ENCODE measurements at regions not wholly inside any gene's neighbourhood (a gene's known extent, or its start where the extent isn't known, plus 50 kb on each side); places are given as distances from the start of the nearest gene placed in this dataset.
A peak's percentile ranks its signal among the peaks of the same experiment; 100 is the strongest.

GRCh38 chr2:122643725-122644329 lies 888.4 kb downstream of the TSN start:
- DNase-seq (ENCODE audit: low read depth in 4 of 6, low spot score in 6 of 6), result peak in 2 of 6 donors; percentile 52 to 94
- no peak overlapping the region for H3K27ac ChIP-seq (ENCODE audit: low read depth, low read length)
- no peaks in the 10 kb centered on the region for H3K36me3 ChIP-seq (ENCODE audit: control insufficient read depth, insufficient read depth, low read length)
- H3K27me3 ChIP-seq (ENCODE audit: control insufficient read depth, insufficient read depth, low read length), result no peaks in the 10 kb centered on the region
- H3K4me3 ChIP-seq (ENCODE audit: low read depth, low read length), result no peak overlapping the region
- no peaks in the 10 kb centered on the region for H3K4me1 ChIP-seq (ENCODE audit: control insufficient read depth, insufficient read depth, low read length)
- H3K9me3 ChIP-seq (ENCODE audit: control insufficient read depth, insufficient read depth, low read length), result no peaks in the 10 kb centered on the region
- no CpG with 5 or more reads among the region's 1 CpG for WGBS (ENCODE audit: insufficient coverage)

GRCh38 chr2:122651236-122651635 lies 895.8 kb downstream of the TSN start:
- no peak for DNase-seq (ENCODE audit: low read depth in 4 of 6, low spot score in 6 of 6)
- H3K36me3 ChIP-seq (ENCODE audit: control insufficient read depth, insufficient read depth, low read length), result no peaks in the 10 kb centered on the region
- no peaks in the 10 kb centered on the region for H3K9me3 ChIP-seq (ENCODE audit: control insufficient read depth, insufficient read depth, low read length)
- no CpG with 5 or more reads among the region's 2 CpGs for WGBS (ENCODE audit: insufficient coverage)
- H3K4me1 ChIP-seq (ENCODE audit: control insufficient read depth, insufficient read depth, low read length), result no peaks in the 10 kb centered on the region
- H3K27me3 ChIP-seq (ENCODE audit: control insufficient read depth, insufficient read depth, low read length), result no peaks in the 10 kb centered on the region
- H3K4me3 ChIP-seq (ENCODE audit: low read depth, low read length), result no peak overlapping the region
- H3K27ac ChIP-seq (ENCODE audit: low read depth, low read length), result no peak overlapping the region

GRCh38 chr2:122651780-122652179 lies 896.3 kb downstream of the TSN start:
- no peak overlapping the region for H3K27ac ChIP-seq (ENCODE audit: low read depth, low read length)
- no peaks in the 10 kb centered on the region for H3K4me1 ChIP-seq (ENCODE audit: control insufficient read depth, insufficient read depth, low read length)
- no peak overlapping the region for H3K4me3 ChIP-seq (ENCODE audit: low read depth, low read length)
- no peak for DNase-seq (ENCODE audit: low read depth in 4 of 6, low spot score in 6 of 6)
- no CpG with 5 or more reads among the region's 2 CpGs for WGBS (ENCODE audit: insufficient coverage)
- no peaks in the 10 kb centered on the region for H3K9me3 ChIP-seq (ENCODE audit: control insufficient read depth, insufficient read depth, low read length)
- H3K36me3 ChIP-seq (ENCODE audit: control insufficient read depth, insufficient read depth, low read length), result no peaks in the 10 kb centered on the region
- H3K27me3 ChIP-seq (ENCODE audit: control insufficient read depth, insufficient read depth, low read length), result no peaks in the 10 kb centered on the region

- Histone ChIP-seq H3K36me3 (ENCODE audit: control insufficient read depth, insufficient read depth, low read length) (no peaks in the 10 kb centered on the region), H3K4me3 (ENCODE audit: low read depth, low read length) (no peak overlapping the region), H3K4me1 (ENCODE audit: control insufficient read depth, insufficient read depth, low read length) (no peaks in the 10 kb centered on the region), H3K27me3 (ENCODE audit: control insufficient read depth, insufficient read depth, low read length) (no peaks in the 10 kb centered on the region), H3K9me3 (ENCODE audit: control insufficient read depth, insufficient read depth, low read length) (no peaks in the 10 kb centered on the region), H3K27ac (ENCODE audit: low read depth, low read length) (no peak overlapping the region)
- DNase-seq (ENCODE audit: low read depth in 4 of 6, low spot score in 6 of 6), result peak in 2 of 6 donors; percentile 67 to 79
- WGBS (ENCODE audit: insufficient coverage), result no CpG with 5 or more reads among the region's 3 CpGs
These were observed 897.2 kb downstream of the TSN start for GRCh38 chr2:122652670-122653069.

- peaks cover 9% of the 10 kb centered on the region for H3K4me1 ChIP-seq (ENCODE audit: control insufficient read depth, insufficient read depth, low read length)
- no peak overlapping the region for H3K27ac ChIP-seq (ENCODE audit: low read depth, low read length)
- 100% methylated on average over 1 of the region's 3 CpGs for WGBS (ENCODE audit: insufficient coverage)
- H3K27me3 ChIP-seq (ENCODE audit: control insufficient read depth, insufficient read depth, low read length), result peaks cover 4% of the 10 kb centered on the region
- H3K36me3 ChIP-seq (ENCODE audit: control insufficient read depth, insufficient read depth, low read length), result no peaks in the 10 kb centered on the region
- DNase-seq (ENCODE audit: low read depth in 4 of 6, low spot score in 6 of 6), result no peak
- H3K4me3 ChIP-seq (ENCODE audit: low read depth, low read length), result no peak overlapping the region
- H3K9me3 ChIP-seq (ENCODE audit: control insufficient read depth, insufficient read depth, low read length), result peaks cover 1% of the 10 kb centered on the region
These were observed 901.0 kb downstream of the TSN start for GRCh38 chr2:122656403-122656802.

GRCh38 chr2:122660786-122661634 lies 905.6 kb downstream of the TSN start:
- peaks cover 23% of the 10 kb centered on the region for H3K4me1 ChIP-seq (ENCODE audit: control insufficient read depth, insufficient read depth, low read length)
- H3K4me3 ChIP-seq (ENCODE audit: low read depth, low read length), result peak overlapping the region; percentile 22
- peaks cover 1% of the 10 kb centered on the region for H3K9me3 ChIP-seq (ENCODE audit: control insufficient read depth, insufficient read depth, low read length)
- peak in 2 of 6 donors; percentile 51 to 69 for DNase-seq (ENCODE audit: low read depth in 4 of 6, low spot score in 6 of 6)
- H3K36me3 ChIP-seq (ENCODE audit: control insufficient read depth, insufficient read depth, low read length), result no peaks in the 10 kb centered on the region
- WGBS (ENCODE audit: insufficient coverage), result 16% methylated on average over 23 of the region's 30 CpGs
- peaks cover 4% of the 10 kb centered on the region for H3K27me3 ChIP-seq (ENCODE audit: control insufficient read depth, insufficient read depth, low read length)
- no peak overlapping the region for H3K27ac ChIP-seq (ENCODE audit: low read depth, low read length)

- peaks cover 23% of the 10 kb centered on the region for H3K4me1 ChIP-seq (ENCODE audit: control insufficient read depth, insufficient read depth, low read length)
- peak in 2 of 6 donors; percentile 76 to 80 for DNase-seq (ENCODE audit: low read depth in 4 of 6, low spot score in 6 of 6)
- no peak overlapping the region for H3K27ac ChIP-seq (ENCODE audit: low read depth, low read length)
- no peaks in the 10 kb centered on the region for H3K9me3 ChIP-seq (ENCODE audit: control insufficient read depth, insufficient read depth, low read length)
- H3K27me3 ChIP-seq (ENCODE audit: control insufficient read depth, insufficient read depth, low read length), result peaks cover 4% of the 10 kb centered on the region
- no peaks in the 10 kb centered on the region for H3K36me3 ChIP-seq (ENCODE audit: control insufficient read depth, insufficient read depth, low read length)
- 35% methylated on average over 3 of the region's 4 CpGs for WGBS (ENCODE audit: insufficient coverage)
- no peak overlapping the region for H3K4me3 ChIP-seq (ENCODE audit: low read depth, low read length)
These were observed 908.2 kb downstream of the TSN start for GRCh38 chr2:122663620-122664019.

- Histone ChIP-seq H3K4me1 (ENCODE audit: control insufficient read depth, insufficient read depth, low read length) (no peaks in the 10 kb centered on the region), H3K4me3 (ENCODE audit: low read depth, low read length) (no peak overlapping the region), H3K27me3 (ENCODE audit: control insufficient read depth, insufficient read depth, low read length) (no peaks in the 10 kb centered on the region), H3K27ac (ENCODE audit: low read depth, low read length) (no peak overlapping the region), H3K36me3 (ENCODE audit: control insufficient read depth, insufficient read depth, low read length) (no peaks in the 10 kb centered on the region), H3K9me3 (ENCODE audit: control insufficient read depth, insufficient read depth, low read length) (no peaks in the 10 kb centered on the region)
- no CpG with 5 or more reads among the region's 2 CpGs for WGBS (ENCODE audit: insufficient coverage)
- no peak for DNase-seq (ENCODE audit: low read depth in 4 of 6, low spot score in 6 of 6)
These were observed 914.2 kb downstream of the TSN start for GRCh38 chr2:122669627-122670026.

- no peaks in the 10 kb centered on the region for H3K27me3 ChIP-seq (ENCODE audit: control insufficient read depth, insufficient read depth, low read length)
These were observed 915.4 kb downstream of the TSN start for GRCh38 chr2:122670897-122671296.

GRCh38 chr2:122680662-122681061 lies 925.2 kb downstream of the TSN start:
- no peaks in the 10 kb centered on the region for H3K9me3 ChIP-seq (ENCODE audit: control insufficient read depth, insufficient read depth, low read length)
- DNase-seq (ENCODE audit: low read depth in 4 of 6, low spot score in 6 of 6), result no peak
- H3K4me3 ChIP-seq (ENCODE audit: low read depth, low read length), result no peak overlapping the region
- H3K4me1 ChIP-seq (ENCODE audit: control insufficient read depth, insufficient read depth, low read length), result no peaks in the 10 kb centered on the region
- H3K27ac ChIP-seq (ENCODE audit: low read depth, low read length), result no peak overlapping the region
- no peaks in the 10 kb centered on the region for H3K36me3 ChIP-seq (ENCODE audit: control insufficient read depth, insufficient read depth, low read length)
- WGBS (ENCODE audit: insufficient coverage), result 90% methylated on average over 3 of the region's 4 CpGs
- no peaks in the 10 kb centered on the region for H3K27me3 ChIP-seq (ENCODE audit: control insufficient read depth, insufficient read depth, low read length)

More at GRCh38 chr2:122670897-122671296, 915.4 kb downstream of the TSN start:
- H3K27ac ChIP-seq (ENCODE audit: low read depth, low read length), result no peak overlapping the region
- H3K4me1 ChIP-seq (ENCODE audit: control insufficient read depth, insufficient read depth, low read length), result no peaks in the 10 kb centered on the region
- no peak for DNase-seq (ENCODE audit: low read depth in 4 of 6, low spot score in 6 of 6)
- no peaks in the 10 kb centered on the region for H3K36me3 ChIP-seq (ENCODE audit: control insufficient read depth, insufficient read depth, low read length)
- H3K4me3 ChIP-seq (ENCODE audit: low read depth, low read length), result no peak overlapping the region
- H3K9me3 ChIP-seq (ENCODE audit: control insufficient read depth, insufficient read depth, low read length), result no peaks in the 10 kb centered on the region

Data from spinal cord (tissue), 9 donors.